ENCODE measurements at regions not wholly inside any gene's neighbourhood (a gene's known extent, or its start where the extent isn't known, plus 50 kb on each side); places are given as distances from the start of the nearest gene placed in this dataset.
"Not testable (repeated sequence)": the region's sequence is repeated elsewhere in the genome, so short reads cannot be mapped to it uniquely, and the experiment has no call there.

GRCh38 chr6:148635070-148635743 lies 111.6 kb upstream of the UST start:
- H3K27ac ChIP-seq (replicated peaks in 1 of 4): no peak overlapping the region
- DNase-seq (ENCODE audit: extremely low spot score): no peak
- H3K27me3 ChIP-seq: no peaks in the 10 kb centered on the region
- no peaks in the 10 kb centered on the region for H3K36me3 ChIP-seq
- 83% methylated on average over 1 of the region's 1 CpG for WGBS
- no peak for TF ChIP-seq EP300 (IDR thresholded peaks at IDR 0.05)
- TF ChIP-seq CTCF (IDR thresholded peaks at IDR 0.05): no peak
- no peak for TF ChIP-seq POLR2A (IDR thresholded peaks at IDR 0.05; ENCODE audit: low read depth)
- no peak for TF ChIP-seq POLR2AphosphoS5 (IDR thresholded peaks at IDR 0.05)
- no peaks in the 10 kb centered on the region for H3K9me3 ChIP-seq
- intact Hi-C loops (cut with DNase I): no loop called here
- H3K4me1 ChIP-seq: peaks cover 0 to 4% (median 3%) of the 10 kb centered on the region in 4 donors
- H3K4me3 ChIP-seq: no peak overlapping the region

GRCh38 chr6:148641836-148642235 lies 105.0 kb upstream of the UST start:
- H3K9me3 ChIP-seq; H3K27me3 ChIP-seq; H3K36me3 ChIP-seq; H3K4me1 ChIP-seq; intact Hi-C loops (cut with DNase I); DNase-seq (ENCODE audit: extremely low spot score); H3K27ac ChIP-seq (replicated peaks in 1 of 4); H3K4me3 ChIP-seq: not testable (repeated sequence)
- 86% methylated on average over 8 of the region's 8 CpGs for WGBS

- 73% methylated on average over 5 of the region's 5 CpGs for WGBS
- intact Hi-C loops (cut with DNase I): not testable (repeated sequence)
These were observed 103.6 kb upstream of the UST start for GRCh38 chr6:148643208-148643607.

GRCh38 chr6:148645049-148645448 lies 101.8 kb upstream of the UST start:
- H3K4me1 ChIP-seq; H3K27ac ChIP-seq (replicated peaks in 1 of 4); H3K9me3 ChIP-seq; H3K36me3 ChIP-seq; DNase-seq (ENCODE audit: extremely low spot score); intact Hi-C loops (cut with DNase I); H3K4me3 ChIP-seq; H3K27me3 ChIP-seq: not testable (repeated sequence)
- 81% methylated on average over 7 of the region's 7 CpGs for WGBS

More at GRCh38 chr6:148643208-148643607, 103.6 kb upstream of the UST start:
- H3K27me3 ChIP-seq; H3K36me3 ChIP-seq; H3K9me3 ChIP-seq; H3K27ac ChIP-seq (replicated peaks in 1 of 4); H3K4me1 ChIP-seq; H3K4me3 ChIP-seq; DNase-seq (ENCODE audit: extremely low spot score): not testable (repeated sequence)

- 61% methylated on average over 4 of the region's 4 CpGs for WGBS
- no peak for DNase-seq (ENCODE audit: extremely low spot score)
- Histone ChIP-seq H3K36me3 (no peaks in the 10 kb centered on the region), H3K27ac (replicated peaks in 1 of 4) (no peak overlapping the region), H3K4me1 (peaks cover 0 to 7% (median 0%) of the 10 kb centered on the region in 4 donors), H3K4me3 (no peak overlapping the region), H3K27me3 (no peaks in the 10 kb centered on the region), H3K9me3 (no peaks in the 10 kb centered on the region)
- intact Hi-C loops (cut with DNase I): no loop called here
- TF ChIP-seq POLR2A (IDR thresholded peaks at IDR 0.05; ENCODE audit: low read depth): no peak
These were observed 97.9 kb upstream of the UST start for GRCh38 chr6:148648754-148649453.

- intact Hi-C loops (cut with DNase I): no loop called here
- DNase-seq (ENCODE audit: extremely low spot score): no peak
- H3K4me3 ChIP-seq: no peak overlapping the region
These were observed 97.3 kb upstream of the UST start for GRCh38 chr6:148649454-148649963.

More at GRCh38 chr6:148649454-148649963, 97.3 kb upstream of the UST start:
- no peak for TF ChIP-seq POLR2A (IDR thresholded peaks at IDR 0.05; ENCODE audit: low read depth)
- TF ChIP-seq EP300 (IDR thresholded peaks at IDR 0.05): no peak
- TF ChIP-seq POLR2AphosphoS5 (IDR thresholded peaks at IDR 0.05): no peak
- TF ChIP-seq CTCF (IDR thresholded peaks at IDR 0.05): no peak
- no peaks in the 10 kb centered on the region for H3K9me3 ChIP-seq
- H3K4me1 ChIP-seq: peaks cover 0 to 7% (median 0%) of the 10 kb centered on the region in 4 donors
- no peaks in the 10 kb centered on the region for H3K27me3 ChIP-seq
- no peaks in the 10 kb centered on the region for H3K36me3 ChIP-seq
- H3K27ac ChIP-seq (replicated peaks in 1 of 4): no peak overlapping the region

Data from esophagus muscularis mucosa (tissue), 4 donors.